AML-193 (cell line): ENCODE measurements at regions not wholly inside any gene's neighbourhood (a gene's known extent, or its start where the extent isn't known, plus 50 kb on each side); places are given as distances from the start of the nearest gene placed in this dataset.

Experiments
- DNase-seq, 2 experiments: peaks; one replicate each; lab custom pipeline; 2025; lab: John Stamatoyannopoulos, UW

- DNase-seq: peak; percentile 41 to 54
These were observed 76.0 kb downstream of the ATPSCKMT start for GRCh38 chr5:10173716-10174115.

- no peak for DNase-seq
These were observed 77.4 kb downstream of the ATPSCKMT start for GRCh38 chr5:10172247-10172646.

- no peak for DNase-seq
These were observed 80.3 kb downstream of the ATPSCKMT start for GRCh38 chr5:10169359-10169758.

- DNase-seq: no peak
These were observed 81.4 kb downstream of the ATPSCKMT start for GRCh38 chr5:10168254-10168653.

GRCh38 chr5:10167806-10168205, 81.9 kb downstream of the ATPSCKMT start:
- DNase-seq: no peak

GRCh38 chr5:10166392-10166791, 83.3 kb downstream of the ATPSCKMT start:
- DNase-seq: no peak

GRCh38 chr5:10162468-10162867, 87.2 kb downstream of the ATPSCKMT start:
- no peak for DNase-seq

- no peak for DNase-seq
These were observed 87.9 kb downstream of the ATPSCKMT start for GRCh38 chr5:10161778-10162177.

GRCh38 chr5:10160241-10160640, 89.4 kb downstream of the ATPSCKMT start:
- no peak for DNase-seq

GRCh38 chr5:10158886-10159285, 90.8 kb downstream of the ATPSCKMT start:
- no peak for DNase-seq

- no peak for DNase-seq
These were observed 92.5 kb downstream of the ATPSCKMT start for GRCh38 chr5:10157085-10157669.

- DNase-seq: no peak
These were observed 93.6 kb downstream of the ATPSCKMT start for GRCh38 chr5:10155897-10156667.

- DNase-seq: no peak
These were observed 95.7 kb downstream of the ATPSCKMT start for GRCh38 chr5:10153808-10154537.

GRCh38 chr5:10153394-10153793, 96.3 kb downstream of the ATPSCKMT start:
- DNase-seq: no peak

GRCh38 chr5:10151656-10152055, 98.0 kb downstream of the ATPSCKMT start:
- no peak for DNase-seq

- DNase-seq: no peak
These were observed 99.8 kb downstream of the ATPSCKMT start for GRCh38 chr5:10149911-10150310.

- peak; percentile 12 to 32 for DNase-seq
These were observed 103.7 kb downstream of the ATPSCKMT start for GRCh38 chr5:10145923-10146401.

GRCh38 chr5:10144040-10144439, 105.6 kb downstream of the ATPSCKMT start:
- DNase-seq: no peak

GRCh38 chr5:10140195-10140973, 109.3 kb downstream of the ATPSCKMT start:
- DNase-seq: no peak

- DNase-seq: no peak
These were observed 111.2 kb downstream of the ATPSCKMT start for GRCh38 chr5:10138395-10139057.

- no peak for DNase-seq
These were observed 115.9 kb downstream of the ATPSCKMT start for GRCh38 chr5:10133830-10134229.

GRCh38 chr5:10130881-10131280, 118.8 kb downstream of the ATPSCKMT start:
- no peak for DNase-seq
